HEK293 (cell line): ENCODE measurements at regions not wholly inside any gene's neighbourhood (a gene's known extent, or its start where the extent isn't known, plus 50 kb on each side); places are given as distances from the start of the nearest gene placed in this dataset.

Source experiments
- CTCF ChIA-PET: fragments of 350-600 bp; formaldehyde crosslinking; extraction: SDS; loops from one replicate; lab custom pipeline; 2021; ENCODE audit warnings: antibody characterized with exemption; lab: Yijun Ruan, JAX
- POLR2A ChIA-PET: fragments of 300-600 bp; formaldehyde crosslinking; extraction: SDS; loops from one replicate; lab custom pipeline; 2020; ENCODE audit warnings: antibody characterized with exemption, inconsistent platforms; lab: Yijun Ruan, JAX
- H3K27ac ChIP-seq: fragments of 200-500 bp; sonication (Bioruptor generic); 2 replicates; pipeline ENCODE4 v1.5.1; 2014; ENCODE audit warnings: low read depth, low read length, control low read depth, inconsistent platforms; ENCODE audit errors: extremely low read depth
- H3K36me3 ChIP-seq, 2 experiments: fragments of 200-500 bp in 1 of 2; sonication (Bioruptor generic) in 1 of 2; 1 replicate in 1 of 2; 2 replicates in 1 of 2; pipeline ENCODE4 v1.5.1; 2014 to 2017; ENCODE audit warnings: inconsistent platforms in 2 of 2, low read length in 2 of 2; ENCODE audit not compliant: control insufficient read depth in 2 of 2, insufficient read depth in 1 of 2
- H3K4me1 ChIP-seq: fragments of 200-500 bp; sonication (Bioruptor generic); 2 replicates; pipeline ENCODE4 v1.5.1; 2014; ENCODE audit warnings: mild to moderate bottlenecking, low read length, inconsistent platforms; ENCODE audit not compliant: control insufficient read depth, insufficient read depth
- H3K4me3 ChIP-seq: 2 replicates; pipeline ENCODE4 v1.5.1; 2011; ENCODE audit warnings: low read depth, mild to moderate bottlenecking, control low read depth, low read length, moderate library complexity
- H3K9me3 ChIP-seq: fragments of 200-500 bp; sonication (Bioruptor generic); 2 replicates; pipeline ENCODE4 v1.5.1; 2014; ENCODE audit warnings: low read depth, low read length, inconsistent platforms; ENCODE audit not compliant: control insufficient read depth, insufficient read depth
- IKZF3 ChIP-seq: fragments of 450-650 bp; IDR thresholded peaks from 2 replicates; pipeline ENCODE4 v1.5.0; 2018; ENCODE audit warnings: missing biosample characterization, mild to moderate bottlenecking, missing genetic modification characterization, moderate library complexity
- OVOL3 ChIP-seq: fragments of 450-650 bp; formaldehyde crosslinking; IDR thresholded peaks from 2 replicates; pipeline ENCODE4 v1.5.1; 2016; ENCODE audit warnings: missing biosample characterization, missing genetic modification characterization
- SP2 ChIP-seq: fragments of 450-650 bp; formaldehyde crosslinking; IDR thresholded peaks from 2 replicates; pipeline ENCODE4 v1.5.1; 2016; ENCODE audit warnings: missing biosample characterization, missing genetic modification characterization
- SP3 ChIP-seq: fragments of 450-650 bp; formaldehyde crosslinking; IDR thresholded peaks from 2 replicates; pipeline ENCODE4 v1.5.1; 2016; ENCODE audit warnings: missing biosample characterization, missing genetic modification characterization
- WT1 ChIP-seq: fragments of 450-650 bp; formaldehyde crosslinking; IDR thresholded peaks from 2 replicates; pipeline ENCODE4 v1.5.1; 2016; ENCODE audit warnings: missing biosample characterization, missing genetic modification characterization
- ZBTB26 ChIP-seq: fragments of 450-650 bp; formaldehyde crosslinking; optimal IDR thresholded peaks from 2 replicates; pipeline ENCODE3; 2016; ENCODE audit warnings: missing biosample characterization, mild to moderate bottlenecking, missing genetic modification characterization
- ZBTB48 ChIP-seq: fragments of 450-650 bp; formaldehyde crosslinking; IDR thresholded peaks from 2 replicates; pipeline ENCODE4 v1.5.1; 2016; ENCODE audit warnings: missing biosample characterization, missing genetic modification characterization
- ZBTB7A ChIP-seq: fragments of 450-650 bp; formaldehyde crosslinking; IDR thresholded peaks from 2 replicates; pipeline ENCODE4 v1.5.1; 2016; ENCODE audit warnings: low read depth, missing biosample characterization, missing genetic modification characterization
- ZBTB8A ChIP-seq: fragments of 450-650 bp; formaldehyde crosslinking; IDR thresholded peaks from 2 replicates; pipeline ENCODE4 v1.5.1; 2016; ENCODE audit warnings: missing biosample characterization, missing genetic modification characterization
- ZNF121 ChIP-seq: fragments of 450-650 bp; formaldehyde crosslinking; IDR thresholded peaks from 2 replicates; pipeline ENCODE4 v1.5.1; 2016; ENCODE audit warnings: missing biosample characterization, missing genetic modification characterization
- ZNF169 ChIP-seq: fragments of 450-650 bp; formaldehyde crosslinking; IDR thresholded peaks from 2 replicates; pipeline ENCODE4 v1.5.1; 2016; ENCODE audit warnings: missing biosample characterization, missing genetic modification characterization
- ZNF248 ChIP-seq: fragments of 450-650 bp; formaldehyde crosslinking; IDR thresholded peaks from 2 replicates; pipeline ENCODE4 v1.5.1; 2017; ENCODE audit warnings: missing biosample characterization, missing genetic modification characterization
- ZNF366 ChIP-seq: fragments of 450-650 bp; formaldehyde crosslinking; conservative IDR thresholded peaks from 2 replicates; pipeline ENCODE4 v1.5.1; 2016; ENCODE audit warnings: missing biosample characterization, missing genetic modification characterization
- ZNF391 ChIP-seq: fragments of 450-650 bp; formaldehyde crosslinking; IDR thresholded peaks from 2 replicates; pipeline ENCODE4 v1.5.1; 2016; ENCODE audit warnings: low read depth, missing biosample characterization, missing genetic modification characterization, borderline replicate concordance
- ZNF433 ChIP-seq: fragments of 450-650 bp; formaldehyde crosslinking; IDR thresholded peaks from 2 replicates; pipeline ENCODE4 v1.5.1; 2016; ENCODE audit warnings: missing biosample characterization, missing genetic modification characterization, low read depth
- ZNF521 ChIP-seq: fragments of 450-650 bp; formaldehyde crosslinking; IDR thresholded peaks from 2 replicates; pipeline ENCODE4 v1.5.1; 2017; ENCODE audit warnings: missing biosample characterization, mild to moderate bottlenecking, missing genetic modification characterization
- ZNF561 ChIP-seq: fragments of 450-650 bp; IDR thresholded peaks from 2 replicates; pipeline ENCODE4 v1.5.1; 2018; ENCODE audit warnings: missing biosample characterization, missing genetic modification characterization, borderline replicate concordance
- ZNF571 ChIP-seq: fragments of 450-650 bp; formaldehyde crosslinking; IDR thresholded peaks from 2 replicates; pipeline ENCODE4 v1.5.0; 2017; ENCODE audit warnings: missing biosample characterization, missing genetic modification characterization
- ZNF596 ChIP-seq: fragments of 450-650 bp; IDR thresholded peaks from 2 replicates; pipeline ENCODE4 v1.5.0; 2018; ENCODE audit warnings: missing biosample characterization, mild to moderate bottlenecking, missing genetic modification characterization, moderate library complexity
- ZNF626 ChIP-seq: fragments of 450-650 bp; sonication (Bioruptor Pico); formaldehyde crosslinking; IDR thresholded peaks from 2 replicates; pipeline ENCODE4 v1.5.1; 2018; ENCODE audit warnings: missing biosample characterization, missing genetic modification characterization, inconsistent platforms
- ZNF785 ChIP-seq: fragments of 450-650 bp; formaldehyde crosslinking; IDR thresholded peaks from 2 replicates; pipeline ENCODE4 v1.5.1; 2016; ENCODE audit warnings: missing biosample characterization, missing genetic modification characterization
- ZXDB ChIP-seq: fragments of 450-650 bp; formaldehyde crosslinking; IDR thresholded peaks from 2 replicates; pipeline ENCODE4 v1.5.1; 2016; ENCODE audit warnings: missing biosample characterization, missing genetic modification characterization
- TF ChIP-seq, protein P1 (sequence below): fragments of 450-650 bp; formaldehyde crosslinking; IDR thresholded peaks from 2 replicates; pipeline ENCODE4 v1.5.1; 2017; ENCODE audit warnings: missing biosample characterization, missing genetic modification characterization
- TF ChIP-seq, protein P2 (sequence below): fragments of 450-650 bp; formaldehyde crosslinking; IDR thresholded peaks from 2 replicates; pipeline ENCODE4 v1.5.1; 2016; ENCODE audit warnings: missing biosample characterization, missing genetic modification characterization, borderline replicate concordance
- TF ChIP-seq, protein P3 (sequence below): fragments of 450-650 bp; formaldehyde crosslinking; IDR thresholded peaks from 2 replicates; pipeline ENCODE4 v1.5.1; 2016; ENCODE audit warnings: missing biosample characterization, missing genetic modification characterization, borderline replicate concordance

DNA sequence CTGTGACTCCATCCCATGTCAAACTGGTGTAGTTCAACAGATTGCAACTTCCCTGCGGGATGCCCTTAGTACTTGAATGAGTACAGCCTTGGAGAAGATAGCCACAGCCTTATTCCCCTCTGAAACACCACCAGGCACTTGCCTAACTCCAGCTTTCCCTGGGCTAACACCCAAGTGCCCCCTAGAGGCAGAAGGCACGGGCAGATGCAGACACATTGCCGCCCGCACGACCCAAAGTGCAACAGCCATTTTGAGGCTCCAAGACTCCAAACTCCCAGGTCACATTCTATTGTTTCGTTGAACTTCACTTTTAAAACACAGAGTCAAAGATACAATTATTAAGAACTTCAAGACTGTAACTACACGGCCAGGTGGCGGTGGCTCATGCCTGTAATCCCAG is 163.6 kb upstream of the CDH6 start:
- Histone ChIP-seq H3K4me3 (no peak overlapping the region), H3K36me3 (no peaks in the 10 kb centered on the region), H3K27ac (no peak overlapping the region), H3K9me3 (no peaks in the 10 kb centered on the region), H3K4me1 (no peaks in the 10 kb centered on the region)
- CTCF ChIA-PET, result no interaction called here
- POLR2A ChIA-PET, result no interaction called here
- TF ChIP-seq, protein P1, sequence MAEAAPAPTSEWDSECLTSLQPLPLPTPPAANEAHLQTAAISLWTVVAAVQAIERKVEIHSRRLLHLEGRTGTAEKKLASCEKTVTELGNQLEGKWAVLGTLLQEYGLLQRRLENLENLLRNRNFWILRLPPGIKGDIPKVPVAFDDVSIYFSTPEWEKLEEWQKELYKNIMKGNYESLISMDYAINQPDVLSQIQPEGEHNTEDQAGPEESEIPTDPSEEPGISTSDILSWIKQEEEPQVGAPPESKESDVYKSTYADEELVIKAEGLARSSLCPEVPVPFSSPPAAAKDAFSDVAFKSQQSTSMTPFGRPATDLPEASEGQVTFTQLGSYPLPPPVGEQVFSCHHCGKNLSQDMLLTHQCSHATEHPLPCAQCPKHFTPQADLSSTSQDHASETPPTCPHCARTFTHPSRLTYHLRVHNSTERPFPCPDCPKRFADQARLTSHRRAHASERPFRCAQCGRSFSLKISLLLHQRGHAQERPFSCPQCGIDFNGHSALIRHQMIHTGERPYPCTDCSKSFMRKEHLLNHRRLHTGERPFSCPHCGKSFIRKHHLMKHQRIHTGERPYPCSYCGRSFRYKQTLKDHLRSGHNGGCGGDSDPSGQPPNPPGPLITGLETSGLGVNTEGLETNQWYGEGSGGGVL, result no peak
- TF ChIP-seq ZNF391 (tag by site-specific recombination) (no peak), SP2 (tag by site-specific recombination) (no peak), ZNF785 (no peak), ZBTB8A (tag by site-specific recombination) (no peak), ZNF121 (tag by site-specific recombination) (no peak), SP3 (tag by site-specific recombination) (no peak), ZBTB7A (tag by site-specific recombination) (no peak), ZNF433 (tag by site-specific recombination) (no peak)
- TF ChIP-seq, protein P2, sequence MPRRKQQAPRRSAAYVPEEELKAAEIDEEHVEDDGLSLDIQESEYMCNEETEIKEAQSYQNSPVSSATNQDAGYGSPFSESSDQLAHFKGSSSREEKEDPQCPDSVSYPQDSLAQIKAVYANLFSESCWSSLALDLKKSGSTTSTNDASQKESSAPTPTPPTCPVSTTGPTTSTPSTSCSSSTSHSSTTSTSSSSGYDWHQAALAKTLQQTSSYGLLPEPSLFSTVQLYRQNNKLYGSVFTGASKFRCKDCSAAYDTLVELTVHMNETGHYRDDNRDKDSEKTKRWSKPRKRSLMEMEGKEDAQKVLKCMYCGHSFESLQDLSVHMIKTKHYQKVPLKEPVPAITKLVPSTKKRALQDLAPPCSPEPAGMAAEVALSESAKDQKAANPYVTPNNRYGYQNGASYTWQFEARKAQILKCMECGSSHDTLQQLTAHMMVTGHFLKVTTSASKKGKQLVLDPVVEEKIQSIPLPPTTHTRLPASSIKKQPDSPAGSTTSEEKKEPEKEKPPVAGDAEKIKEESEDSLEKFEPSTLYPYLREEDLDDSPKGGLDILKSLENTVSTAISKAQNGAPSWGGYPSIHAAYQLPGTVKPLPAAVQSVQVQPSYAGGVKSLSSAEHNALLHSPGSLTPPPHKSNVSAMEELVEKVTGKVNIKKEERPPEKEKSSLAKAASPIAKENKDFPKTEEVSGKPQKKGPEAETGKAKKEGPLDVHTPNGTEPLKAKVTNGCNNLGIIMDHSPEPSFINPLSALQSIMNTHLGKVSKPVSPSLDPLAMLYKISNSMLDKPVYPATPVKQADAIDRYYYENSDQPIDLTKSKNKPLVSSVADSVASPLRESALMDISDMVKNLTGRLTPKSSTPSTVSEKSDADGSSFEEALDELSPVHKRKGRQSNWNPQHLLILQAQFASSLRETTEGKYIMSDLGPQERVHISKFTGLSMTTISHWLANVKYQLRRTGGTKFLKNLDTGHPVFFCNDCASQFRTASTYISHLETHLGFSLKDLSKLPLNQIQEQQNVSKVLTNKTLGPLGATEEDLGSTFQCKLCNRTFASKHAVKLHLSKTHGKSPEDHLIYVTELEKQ, result no peak
- TF ChIP-seq, protein P3, sequence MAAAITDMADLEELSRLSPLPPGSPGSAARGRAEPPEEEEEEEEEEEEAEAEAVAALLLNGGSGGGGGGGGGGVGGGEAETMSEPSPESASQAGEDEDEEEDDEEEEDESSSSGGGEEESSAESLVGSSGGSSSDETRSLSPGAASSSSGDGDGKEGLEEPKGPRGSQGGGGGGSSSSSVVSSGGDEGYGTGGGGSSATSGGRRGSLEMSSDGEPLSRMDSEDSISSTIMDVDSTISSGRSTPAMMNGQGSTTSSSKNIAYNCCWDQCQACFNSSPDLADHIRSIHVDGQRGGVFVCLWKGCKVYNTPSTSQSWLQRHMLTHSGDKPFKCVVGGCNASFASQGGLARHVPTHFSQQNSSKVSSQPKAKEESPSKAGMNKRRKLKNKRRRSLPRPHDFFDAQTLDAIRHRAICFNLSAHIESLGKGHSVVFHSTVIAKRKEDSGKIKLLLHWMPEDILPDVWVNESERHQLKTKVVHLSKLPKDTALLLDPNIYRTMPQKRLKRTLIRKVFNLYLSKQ (tag by site-specific recombination), result no peak

- H3K4me1 ChIP-seq, result no peaks in the 10 kb centered on the region
- no peak for TF ChIP-seq ZNF169
- TF ChIP-seq ZXDB (tag by site-specific recombination), result no peak
- no peak for TF ChIP-seq ZNF366 (tag by site-specific recombination)
- TF ChIP-seq ZNF596 (tag by site-specific recombination), result no peak
- no peak for TF ChIP-seq OVOL3 (tag by site-specific recombination)
- no peak for TF ChIP-seq ZBTB26
- no peak for TF ChIP-seq WT1 (tag by site-specific recombination)
- TF ChIP-seq ZBTB48 (tag by site-specific recombination), result no peak
- TF ChIP-seq IKZF3 (tag by site-specific recombination), result no peak
- TF ChIP-seq ZNF626, result no peak
- TF ChIP-seq ZNF121 (tag by site-specific recombination), result no peak
- TF ChIP-seq ZNF248 (tag by site-specific recombination), result no peak
- TF ChIP-seq ZNF571 (tag by site-specific recombination), result no peak
- TF ChIP-seq ZNF561 (tag by site-specific recombination), result no peak
- no peak for TF ChIP-seq ZNF521
- no peak overlapping the region for H3K27ac ChIP-seq
- ChIA-PET POLR2A (no interaction called here), CTCF (interaction anchor here (0.6 kb wide), 1 partner anchor 182 kb away, joined by 3 read pairs; no protein-coding TSS in a partner anchor)
- no peaks in the 10 kb centered on the region for H3K36me3 ChIP-seq
- H3K9me3 ChIP-seq, result no peaks in the 10 kb centered on the region
- no peak overlapping the region for H3K4me3 ChIP-seq
These were observed 165.8 kb upstream of the CDH6 start for GRCh38 chr5:31027721-31028120.
